ENCODE measurements at regions not wholly inside any gene's neighbourhood (a gene's known extent, or its start where the extent isn't known, plus 50 kb on each side); places are given as distances from the start of the nearest gene placed in this dataset.

DNA sequence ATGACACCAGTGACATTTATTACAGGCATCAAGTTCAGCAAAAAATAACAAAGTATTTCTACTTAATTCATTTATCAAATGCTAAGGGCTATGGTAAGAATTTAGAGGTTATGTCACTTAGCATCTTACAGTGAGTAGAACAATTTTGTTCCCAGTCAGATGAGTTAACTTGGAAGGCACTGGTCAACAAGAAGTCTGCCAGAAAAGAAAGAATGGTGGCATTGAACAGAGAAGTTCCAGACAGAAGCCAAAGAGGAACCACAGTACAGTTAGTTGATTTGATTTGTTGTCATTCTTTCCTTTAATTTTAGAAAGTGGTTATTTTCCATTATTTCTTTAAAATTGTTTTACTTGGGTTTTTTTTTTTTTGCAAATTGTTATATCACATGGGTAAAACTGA lies 232.2 kb upstream of the PKN2 start:
- TF ChIP-seq POLR2AphosphoS5 (IDR thresholded peaks at IDR 0.05; ENCODE audit: low read depth, low read length) = no peak
- TF ChIP-seq POLR2A (IDR thresholded peaks at IDR 0.05; ENCODE audit: low read depth, low read length) = no peak
- no peak for TF ChIP-seq SPI1 (IDR thresholded peaks at IDR 0.05; ENCODE audit: low read depth, low read length)
- TF ChIP-seq TAF1 (IDR thresholded peaks at IDR 0.05; ENCODE audit: low read depth, low read length) = no peak
- no peak for TF ChIP-seq POU2F2 (IDR thresholded peaks at IDR 0.05; ENCODE audit: low read depth, low read length)
- no peak for TF ChIP-seq PAX5 (IDR thresholded peaks at IDR 0.05; ENCODE audit: insufficient read depth, low read length, severe bottlenecking)
